ENCODE measurements at regions not wholly inside any gene's neighbourhood (a gene's known extent, or its start where the extent isn't known, plus 50 kb on each side); places are given as distances from the start of the nearest gene placed in this dataset.

- no peak overlapping the region for H3K4me3 ChIP-seq (replicated peaks in 1 of 4; ENCODE audit: control extremely low read depth in 1 of 4, insufficient read depth in 1 of 4, low read depth in 3 of 4, low read length in 4 of 4)
- H2AFZ ChIP-seq (ENCODE audit: low read length): no peak overlapping the region
- no peaks in the 10 kb centered on the region for H3K9me3 ChIP-seq (ENCODE audit: control insufficient read depth, insufficient read depth, low read depth, low read length)
- no peak overlapping the region for H3K4me2 ChIP-seq (ENCODE audit: extremely low read depth, insufficient read depth, low read length)
- H4K20me1 ChIP-seq (ENCODE audit: control insufficient read depth, extremely low read depth, insufficient read depth, low read length): no peaks in the 10 kb centered on the region
- TF ChIP-seq, protein P1, sequence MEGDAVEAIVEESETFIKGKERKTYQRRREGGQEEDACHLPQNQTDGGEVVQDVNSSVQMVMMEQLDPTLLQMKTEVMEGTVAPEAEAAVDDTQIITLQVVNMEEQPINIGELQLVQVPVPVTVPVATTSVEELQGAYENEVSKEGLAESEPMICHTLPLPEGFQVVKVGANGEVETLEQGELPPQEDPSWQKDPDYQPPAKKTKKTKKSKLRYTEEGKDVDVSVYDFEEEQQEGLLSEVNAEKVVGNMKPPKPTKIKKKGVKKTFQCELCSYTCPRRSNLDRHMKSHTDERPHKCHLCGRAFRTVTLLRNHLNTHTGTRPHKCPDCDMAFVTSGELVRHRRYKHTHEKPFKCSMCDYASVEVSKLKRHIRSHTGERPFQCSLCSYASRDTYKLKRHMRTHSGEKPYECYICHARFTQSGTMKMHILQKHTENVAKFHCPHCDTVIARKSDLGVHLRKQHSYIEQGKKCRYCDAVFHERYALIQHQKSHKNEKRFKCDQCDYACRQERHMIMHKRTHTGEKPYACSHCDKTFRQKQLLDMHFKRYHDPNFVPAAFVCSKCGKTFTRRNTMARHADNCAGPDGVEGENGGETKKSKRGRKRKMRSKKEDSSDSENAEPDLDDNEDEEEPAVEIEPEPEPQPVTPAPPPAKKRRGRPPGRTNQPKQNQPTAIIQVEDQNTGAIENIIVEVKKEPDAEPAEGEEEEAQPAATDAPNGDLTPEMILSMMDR (conservative IDR thresholded peaks at IDR 0.05 in 1 of 2, IDR thresholded peaks at IDR 0.05 in 1 of 2; ENCODE audit: low read depth in 1 of 2, low read length in 2 of 2): no peak
- TF ChIP-seq EZH2 (IDR thresholded peaks at IDR 0.05; ENCODE audit: low read length, missing control alignments): no peak
- no peaks in the 10 kb centered on the region for H3K36me3 ChIP-seq (ENCODE audit: control insufficient read depth, insufficient read depth, low read length)
- no peak overlapping the region for H3K27ac ChIP-seq (ENCODE audit: insufficient read depth, low read length)
- no peak for DNase-seq (ENCODE audit: low read depth in 2 of 2)
- no peak overlapping the region for H3K9ac ChIP-seq (ENCODE audit: insufficient read depth, low read length)
- no peaks in the 10 kb centered on the region for H3K79me2 ChIP-seq (ENCODE audit: control insufficient read depth, insufficient read depth, low read length)
- H3K27me3 ChIP-seq (ENCODE audit: control insufficient read depth, insufficient read depth, low read length): no peaks in the 10 kb centered on the region
- no peaks in the 10 kb centered on the region for H3K4me1 ChIP-seq (ENCODE audit: control insufficient read depth, extremely low read depth, insufficient read depth, low read length)
These were observed 149.2 kb upstream of the REG3G start for GRCh38 chr2:78876316-78876688.

GRCh38 chr2:78887446-78887845 lies 138.1 kb upstream of the REG3G start:
- no peak overlapping the region for H3K4me2 ChIP-seq (ENCODE audit: extremely low read depth, insufficient read depth, low read length)
- no peaks in the 10 kb centered on the region for H3K9me3 ChIP-seq (ENCODE audit: control insufficient read depth, insufficient read depth, low read depth, low read length)
- no peaks in the 10 kb centered on the region for H3K79me2 ChIP-seq (ENCODE audit: control insufficient read depth, insufficient read depth, low read length)
- no peaks in the 10 kb centered on the region for H4K20me1 ChIP-seq (ENCODE audit: control insufficient read depth, extremely low read depth, insufficient read depth, low read length)
- H2AFZ ChIP-seq (ENCODE audit: low read length): no peak overlapping the region
- H3K27me3 ChIP-seq (ENCODE audit: control insufficient read depth, insufficient read depth, low read length): no peaks in the 10 kb centered on the region
- TF ChIP-seq, protein P1 (conservative IDR thresholded peaks at IDR 0.05 in 1 of 2, IDR thresholded peaks at IDR 0.05 in 1 of 2; ENCODE audit: low read depth in 1 of 2, low read length in 2 of 2): no peak
- no peak for TF ChIP-seq EZH2 (IDR thresholded peaks at IDR 0.05; ENCODE audit: low read length, missing control alignments)
- DNase-seq (ENCODE audit: low read depth in 2 of 2): no peak
- no peak overlapping the region for H3K9ac ChIP-seq (ENCODE audit: insufficient read depth, low read length)
- no peaks in the 10 kb centered on the region for H3K36me3 ChIP-seq (ENCODE audit: control insufficient read depth, insufficient read depth, low read length)
- no peaks in the 10 kb centered on the region for H3K4me1 ChIP-seq (ENCODE audit: control insufficient read depth, extremely low read depth, insufficient read depth, low read length)
- H3K4me3 ChIP-seq (replicated peaks in 1 of 4; ENCODE audit: control extremely low read depth in 1 of 4, insufficient read depth in 1 of 4, low read depth in 3 of 4, low read length in 4 of 4): no peak overlapping the region
- H3K27ac ChIP-seq (ENCODE audit: insufficient read depth, low read length): no peak overlapping the region

GRCh38 chr2:78890935-78891334 lies 134.6 kb upstream of the REG3G start:
- Histone ChIP-seq H3K9ac (ENCODE audit: insufficient read depth, low read length) (no peak overlapping the region), H3K27me3 (ENCODE audit: control insufficient read depth, insufficient read depth, low read length) (no peaks in the 10 kb centered on the region), H3K4me1 (ENCODE audit: control insufficient read depth, extremely low read depth, insufficient read depth, low read length) (no peaks in the 10 kb centered on the region), H3K4me2 (ENCODE audit: extremely low read depth, insufficient read depth, low read length) (no peak overlapping the region), H3K36me3 (ENCODE audit: control insufficient read depth, insufficient read depth, low read length) (no peaks in the 10 kb centered on the region), H2AFZ (ENCODE audit: low read length) (no peak overlapping the region), H3K9me3 (ENCODE audit: control insufficient read depth, insufficient read depth, low read depth, low read length) (no peaks in the 10 kb centered on the region), H3K79me2 (ENCODE audit: control insufficient read depth, insufficient read depth, low read length) (no peaks in the 10 kb centered on the region), H3K27ac (ENCODE audit: insufficient read depth, low read length) (no peak overlapping the region), H3K4me3 (replicated peaks in 1 of 4; ENCODE audit: control extremely low read depth in 1 of 4, insufficient read depth in 1 of 4, low read depth in 3 of 4, low read length in 4 of 4) (no peak overlapping the region), H4K20me1 (ENCODE audit: control insufficient read depth, extremely low read depth, insufficient read depth, low read length) (no peaks in the 10 kb centered on the region)
- no peak for DNase-seq (ENCODE audit: low read depth in 2 of 2)
- TF ChIP-seq, protein P1 (conservative IDR thresholded peaks at IDR 0.05 in 1 of 2, IDR thresholded peaks at IDR 0.05 in 1 of 2; ENCODE audit: low read depth in 1 of 2, low read length in 2 of 2): no peak
- no peak for TF ChIP-seq EZH2 (IDR thresholded peaks at IDR 0.05; ENCODE audit: low read length, missing control alignments)
